ENCODE measurements at regions not wholly inside any gene's neighbourhood (a gene's known extent, or its start where the extent isn't known, plus 50 kb on each side); places are given as distances from the start of the nearest gene placed in this dataset.
"Not testable (repeated sequence)": the region's sequence is repeated elsewhere in the genome, so short reads cannot be mapped to it uniquely, and the experiment has no call there.

GRCh38 chrX:19256986-19257385 is 86.7 kb upstream of the PDHA1 start:
- Histone ChIP-seq H3K4me3 (no peak overlapping the region), H3K27me3 (no peaks in the 10 kb centered on the region), H3K36me3 (no peaks in the 10 kb centered on the region), H3K4me1 (no peaks in the 10 kb centered on the region), H3K9me3 (no peaks in the 10 kb centered on the region), H3K27ac (no peak overlapping the region)
- 81 to 82% methylated on average over 8 of the region's 8 CpGs for WGBS, 2 donors
- ATAC-seq (ENCODE audit: low FRiP score in 2 of 2), result no peak
- no peak for DNase-seq
- no peak for TF ChIP-seq CTCF (IDR thresholded peaks at IDR 0.05)
- no peak for TF ChIP-seq POLR2A (IDR thresholded peaks at IDR 0.05)
- TF ChIP-seq EP300 (IDR thresholded peaks at IDR 0.05), result no peak
- TF ChIP-seq POLR2AphosphoS5 (IDR thresholded peaks at IDR 0.05), result no peak

- H3K4me1 ChIP-seq; H3K27me3 ChIP-seq; H3K9me3 ChIP-seq; DNase-seq; H3K36me3 ChIP-seq; H3K4me3 ChIP-seq; ATAC-seq (ENCODE audit: low FRiP score in 2 of 2); H3K27ac ChIP-seq: not testable (repeated sequence)
- WGBS, 2 donors, result 68 to 80% methylated on average over 7 of the region's 10 CpGs
These were observed 82.7 kb upstream of the PDHA1 start for GRCh38 chrX:19261026-19261425.

- no peaks in the 10 kb centered on the region for H3K36me3 ChIP-seq
- no peaks in the 10 kb centered on the region for H3K27me3 ChIP-seq
- TF ChIP-seq POLR2AphosphoS5 (IDR thresholded peaks at IDR 0.05), result no peak
- no peak for TF ChIP-seq CTCF (IDR thresholded peaks at IDR 0.05)
- no peak for TF ChIP-seq EP300 (IDR thresholded peaks at IDR 0.05)
- TF ChIP-seq POLR2A (IDR thresholded peaks at IDR 0.05), result no peak
- H3K4me1 ChIP-seq, result no peaks in the 10 kb centered on the region
- WGBS, 2 donors, result 83 to 88% methylated on average over 1 of the region's 1 CpG
- no peak for DNase-seq
- H3K27ac ChIP-seq, result no peak overlapping the region
- ATAC-seq (ENCODE audit: low FRiP score in 2 of 2), result no peak
- no peak overlapping the region for H3K4me3 ChIP-seq
- H3K9me3 ChIP-seq, result no peaks in the 10 kb centered on the region
These were observed 73.0 kb upstream of the PDHA1 start for GRCh38 chrX:19270727-19271126.

- no peaks in the 10 kb centered on the region for H3K36me3 ChIP-seq
- no peak overlapping the region for H3K27ac ChIP-seq
- H3K27me3 ChIP-seq, result no peaks in the 10 kb centered on the region
- no peaks in the 10 kb centered on the region for H3K4me1 ChIP-seq
- DNase-seq, result no peak
- TF ChIP-seq CTCF (IDR thresholded peaks at IDR 0.05) (no peak), POLR2AphosphoS5 (IDR thresholded peaks at IDR 0.05) (no peak), EP300 (IDR thresholded peaks at IDR 0.05) (no peak), POLR2A (IDR thresholded peaks at IDR 0.05) (no peak)
- 77 to 85% methylated on average over 2 of the region's 2 CpGs for WGBS, 2 donors
- H3K4me3 ChIP-seq, result no peak overlapping the region
- no peaks in the 10 kb centered on the region for H3K9me3 ChIP-seq
- ATAC-seq (ENCODE audit: low FRiP score in 2 of 2), result no peak
These were observed 71.3 kb upstream of the PDHA1 start for GRCh38 chrX:19272452-19272851.

- Histone ChIP-seq H3K27ac (no peak overlapping the region), H3K4me3 (no peak overlapping the region), H3K36me3 (no peaks in the 10 kb centered on the region), H3K4me1 (no peaks in the 10 kb centered on the region), H3K9me3 (no peaks in the 10 kb centered on the region), H3K27me3 (no peaks in the 10 kb centered on the region)
- TF ChIP-seq EP300 (IDR thresholded peaks at IDR 0.05), result no peak
- TF ChIP-seq POLR2AphosphoS5 (IDR thresholded peaks at IDR 0.05), result no peak
- no peak for TF ChIP-seq CTCF (IDR thresholded peaks at IDR 0.05)
- no peak for TF ChIP-seq POLR2A (IDR thresholded peaks at IDR 0.05)
- 83 to 92% methylated on average over 1 of the region's 1 CpG for WGBS, 2 donors
- no peak for DNase-seq
- ATAC-seq (ENCODE audit: low FRiP score in 2 of 2), result no peak
These were observed 63.1 kb upstream of the PDHA1 start for GRCh38 chrX:19280636-19281035.

All from upper lobe of left lung (tissue), 6 donors.